Adrenal gland (tissue), 5 donors: ENCODE measurements at regions not wholly inside any gene's neighbourhood (a gene's known extent, or its start where the extent isn't known, plus 50 kb on each side); places are given as distances from the start of the nearest gene placed in this dataset.
A peak's percentile ranks its signal among the peaks of the same experiment; 100 is the strongest.

Experiments used
- CTCF ChIP-seq, 6 experiments: fragments of 450-650 bp in 4 of 6; fragments of 200-600 bp in 2 of 6; sonication (generic) in 1 of 6; IDR thresholded peaks; 1 replicate in 5 of 6; 2 replicates in 1 of 6; pipeline versions ENCODE4 v1.5.1 to v1.8.0; 2016 to 2021; ENCODE audit warnings: antibody characterized with exemption in 6 of 6, mild to moderate bottlenecking in 2 of 6, moderate library complexity in 1 of 6
- POLR2A ChIP-seq, 2 donors: fragments of 450-650 bp; IDR thresholded peaks; one replicate each; pipeline ENCODE4 v1.6.1; 2017; ENCODE audit warnings: antibody characterized with exemption in 2 of 2, mild to moderate bottlenecking in 2 of 2, moderate library complexity in 1 of 2
- donor health status: DM: no; HTN: no; CAD: no.

- TF ChIP-seq POLR2A (IDR thresholded peaks at IDR 0.05), result peak; percentile 69 to 93
- no peak for TF ChIP-seq CTCF (IDR thresholded peaks at IDR 0.05)
These were observed 70.6 kb downstream of the CTAGE1 start for GRCh38 chr18:22346953-22347605.
